Osteoblast (primary cell): ENCODE measurements at regions not wholly inside any gene's neighbourhood (a gene's known extent, or its start where the extent isn't known, plus 50 kb on each side); places are given as distances from the start of the nearest gene placed in this dataset.
A peak's percentile ranks its signal among the peaks of the same experiment; 100 is the strongest.

Source experiments
- DNase-seq: peaks from one replicate; pipeline ENCODE4 v3.0.0; 2011; ENCODE audit warnings: low spot score, mixed read lengths; ENCODE audit not compliant: insufficient read length; ENCODE audit errors: missing footprints
- H2AFZ ChIP-seq: 2 replicates; pipeline ENCODE4 v1.6.0; 2011; ENCODE audit warnings: mild to moderate bottlenecking, low read length
- H3K27ac ChIP-seq: 2 replicates; pipeline ENCODE4 v1.5.1; 2011; ENCODE audit warnings: mild to moderate bottlenecking, low read depth, low read length, moderate library complexity
- H3K27me3 ChIP-seq: 2 replicates; pipeline ENCODE4 v1.6.0; 2012; ENCODE audit warnings: mild to moderate bottlenecking, control low read depth, inconsistent platforms, low read length, moderate library complexity; ENCODE audit not compliant: insufficient read depth
- H3K36me3 ChIP-seq: 2 replicates; pipeline ENCODE4 v1.5.1; 2011; ENCODE audit warnings: mild to moderate bottlenecking, low read length, control low read depth, moderate library complexity; ENCODE audit not compliant: insufficient read depth
- H3K4me1 ChIP-seq: 2 replicates; pipeline ENCODE4 v1.5.1; 2011; ENCODE audit warnings: mild to moderate bottlenecking, low read length, control low read depth, moderate library complexity; ENCODE audit not compliant: insufficient read depth
- H3K4me2 ChIP-seq: 2 replicates; pipeline ENCODE4 v1.6.0; 2011; ENCODE audit warnings: mild to moderate bottlenecking, low read length; ENCODE audit not compliant: insufficient read depth
- H3K4me3 ChIP-seq: fragments of 200-600 bp; sonication (generic); 3 replicates; pipeline ENCODE4 v1.5.1; 2012; ENCODE audit warnings: mild to moderate bottlenecking, low read length, inconsistent platforms; ENCODE audit not compliant: insufficient read depth
- H3K79me2 ChIP-seq: 2 replicates; pipeline ENCODE4 v1.6.0; 2012; ENCODE audit warnings: mild to moderate bottlenecking, low read length, control low read depth, inconsistent platforms; ENCODE audit not compliant: insufficient read depth
- H3K9me3 ChIP-seq: 2 replicates; pipeline ENCODE4 v1.5.1; 2011; ENCODE audit warnings: low read depth, low read length, control low read depth
- H4K20me1 ChIP-seq: 2 replicates; pipeline ENCODE4 v1.6.0; 2012; ENCODE audit warnings: mild to moderate bottlenecking, low read length, control low read depth; ENCODE audit not compliant: insufficient read depth
- CTCF ChIP-seq: IDR thresholded peaks from 2 replicates; pipeline ENCODE4 v1.5.1; 2011; ENCODE audit warnings: mild to moderate bottlenecking, low read depth, low read length, moderate library complexity; ENCODE audit errors: extremely low read depth

- no peak for DNase-seq
- Histone ChIP-seq H3K27me3 (no peaks in the 10 kb centered on the region), H3K79me2 (peaks cover 2% of the 10 kb centered on the region), H3K27ac (no peak overlapping the region), H2AFZ (no peak overlapping the region), H3K4me2 (peak overlapping the region; percentile 86), H3K4me3 (no peak overlapping the region), H4K20me1 (no peaks in the 10 kb centered on the region), H3K36me3 (peaks cover 12% of the 10 kb centered on the region), H3K4me1 (peaks cover 16% of the 10 kb centered on the region), H3K9me3 (no peaks in the 10 kb centered on the region)
- TF ChIP-seq CTCF: no peak
These were observed 51.4 kb upstream of the CDR2 start for GRCh38 chr16:22425847-22426246.

- no peak for TF ChIP-seq CTCF
- no peaks in the 10 kb centered on the region for H4K20me1 ChIP-seq
- H3K4me1 ChIP-seq: peaks cover 16% of the 10 kb centered on the region
- H2AFZ ChIP-seq: peak overlapping the region; percentile 93
- H3K4me2 ChIP-seq: peak overlapping the region; percentile 86
- peaks cover 2% of the 10 kb centered on the region for H3K79me2 ChIP-seq
- H3K27ac ChIP-seq: peak overlapping the region; percentile 57
- H3K36me3 ChIP-seq: peaks cover 12% of the 10 kb centered on the region
- H3K9me3 ChIP-seq: no peaks in the 10 kb centered on the region
- peak; percentile 87 for DNase-seq
- peak overlapping the region; percentile 61 for H3K4me3 ChIP-seq
- H3K27me3 ChIP-seq: no peaks in the 10 kb centered on the region
These were observed 50.8 kb upstream of the CDR2 start for GRCh38 chr16:22425036-22425801.

- Histone ChIP-seq H3K9me3 (no peaks in the 10 kb centered on the region), H3K79me2 (peaks cover 2% of the 10 kb centered on the region), H4K20me1 (no peaks in the 10 kb centered on the region), H3K36me3 (peaks cover 12% of the 10 kb centered on the region), H3K27me3 (no peaks in the 10 kb centered on the region), H3K4me2 (peak overlapping the region; percentile 86), H3K4me1 (peaks cover 16% of the 10 kb centered on the region), H2AFZ (peak overlapping the region; percentile 93), H3K4me3 (peak overlapping the region; percentile 61), H3K27ac (peak overlapping the region; percentile 57)
- no peak for TF ChIP-seq CTCF
- DNase-seq: peak; percentile 69
These were observed 49.9 kb upstream of the CDR2 start for GRCh38 chr16:22424161-22424937.
